NCI-H1105 treated with DMSO at 0.1 percent for 48 hours (cell line): ENCODE measurements at regions not wholly inside any gene's neighbourhood (a gene's known extent, or its start where the extent isn't known, plus 50 kb on each side); places are given as distances from the start of the nearest gene placed in this dataset.
"Not testable (repeated sequence)": the region's sequence is repeated elsewhere in the genome, so short reads cannot be mapped to it uniquely, and the experiment has no call there.

Experiments
- DNase-seq: peaks from one replicate; lab custom pipeline; 2025; lab: John Stamatoyannopoulos, UW

GRCh38 chr6:154637392-154637791 lies 95.8 kb upstream of the SCAF8 start:
- no peak for DNase-seq

DNA sequence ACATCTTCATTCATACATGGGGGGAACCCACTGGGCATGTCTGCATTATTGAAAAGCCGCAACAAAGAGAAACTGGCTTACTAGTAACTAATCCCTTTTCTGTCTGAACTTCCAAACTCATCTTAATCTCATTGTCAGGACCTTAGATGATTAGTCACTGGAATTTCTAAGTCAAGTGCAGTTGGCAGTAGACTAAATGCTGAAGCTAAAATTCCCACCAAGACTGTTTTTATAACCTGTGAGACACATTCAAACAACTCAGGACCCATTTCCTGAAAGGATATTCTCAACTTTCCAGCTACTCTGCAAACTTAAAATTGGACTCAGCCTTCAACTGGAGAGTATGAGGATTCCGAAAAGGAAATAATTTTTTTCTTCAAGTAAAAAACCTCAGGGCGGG lies 94.8 kb upstream of the SCAF8 start:
- no peak for DNase-seq

GRCh38 chr6:154639196-154639595 lies 94.0 kb upstream of the SCAF8 start:
- not testable (repeated sequence) for DNase-seq

- no peak for DNase-seq
These were observed 84.9 kb upstream of the SCAF8 start for GRCh38 chr6:154648188-154648887.

DNA sequence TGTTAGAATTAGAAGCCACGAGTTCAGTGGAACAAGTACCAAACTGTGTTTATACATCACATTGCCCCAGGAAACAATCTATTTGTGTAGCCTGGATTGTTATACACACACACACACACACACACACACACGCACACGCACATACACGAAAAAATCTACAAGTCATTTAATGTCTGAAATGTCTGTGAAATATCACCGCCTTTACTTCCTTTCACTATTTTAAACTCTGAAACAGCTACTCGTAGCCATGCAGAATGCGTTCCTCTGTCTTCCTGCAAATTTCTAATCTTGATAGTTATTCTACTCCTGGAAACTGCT lies 84.4 kb upstream of the SCAF8 start:
- no peak for DNase-seq

GRCh38 chr6:154649721-154650120 lies 83.5 kb upstream of the SCAF8 start:
- no peak for DNase-seq

DNA sequence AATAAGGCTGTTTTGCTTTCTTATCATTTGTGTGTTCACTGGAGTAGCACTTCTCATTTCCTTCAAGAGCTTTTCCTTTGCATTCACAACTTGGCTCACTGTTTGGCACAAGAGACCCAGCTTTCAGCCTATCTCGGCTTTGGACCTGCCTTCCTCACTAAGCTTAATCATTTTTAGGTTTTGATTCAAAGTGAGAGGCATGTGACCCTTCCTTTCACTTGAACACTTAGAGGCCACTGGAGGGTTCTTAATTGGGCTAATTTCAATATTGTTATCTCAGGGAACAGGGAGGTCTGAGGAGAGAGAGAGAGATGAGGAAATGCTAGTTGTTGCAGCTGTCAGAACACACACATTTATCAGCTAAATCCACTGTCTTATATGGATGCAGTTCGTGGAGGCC lies 82.9 kb upstream of the SCAF8 start:
- DNase-seq = peak; percentile 17

DNA sequence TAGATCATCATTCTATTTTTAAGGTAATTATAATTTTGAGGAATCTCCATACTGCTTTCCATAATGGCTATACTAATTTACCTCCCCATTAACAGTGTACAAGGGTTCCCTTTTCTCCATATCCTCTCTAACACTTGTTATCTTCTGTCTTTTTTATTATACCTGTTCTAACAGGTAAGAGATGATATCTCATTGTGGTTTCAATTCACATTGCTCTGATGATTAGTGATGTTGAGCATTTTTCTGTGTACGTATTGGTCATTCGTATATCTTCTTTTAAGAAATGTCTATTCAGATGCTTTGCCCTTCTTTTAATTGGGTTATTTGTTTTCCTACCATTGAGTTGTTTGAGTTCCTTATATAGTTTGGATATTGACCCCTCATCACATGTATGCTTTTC lies 81.6 kb upstream of the SCAF8 start:
- no peak for DNase-seq

DNA sequence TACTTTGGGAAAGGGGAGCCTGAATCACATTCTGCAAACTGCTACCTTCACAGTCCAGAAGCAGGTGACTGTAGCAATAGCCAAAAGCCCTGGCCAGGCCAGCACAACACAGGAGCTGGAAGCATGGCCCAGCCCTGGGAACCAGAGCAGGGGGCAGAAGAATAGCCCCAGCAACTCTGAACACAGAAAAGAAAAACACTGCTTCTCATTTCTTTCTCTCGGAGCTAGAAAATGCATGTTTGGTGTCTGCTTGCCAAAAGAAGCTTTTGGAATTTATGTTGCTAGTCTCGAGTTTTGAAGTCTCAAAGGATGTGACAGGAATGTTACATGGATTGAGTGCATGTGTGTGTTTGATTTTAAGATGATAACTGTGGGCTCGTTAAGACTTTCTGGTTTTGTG lies 79.8 kb upstream of the SCAF8 start:
- no peak for DNase-seq

GRCh38 chr6:154653853-154654252 lies 79.4 kb upstream of the SCAF8 start:
- no peak for DNase-seq

DNA sequence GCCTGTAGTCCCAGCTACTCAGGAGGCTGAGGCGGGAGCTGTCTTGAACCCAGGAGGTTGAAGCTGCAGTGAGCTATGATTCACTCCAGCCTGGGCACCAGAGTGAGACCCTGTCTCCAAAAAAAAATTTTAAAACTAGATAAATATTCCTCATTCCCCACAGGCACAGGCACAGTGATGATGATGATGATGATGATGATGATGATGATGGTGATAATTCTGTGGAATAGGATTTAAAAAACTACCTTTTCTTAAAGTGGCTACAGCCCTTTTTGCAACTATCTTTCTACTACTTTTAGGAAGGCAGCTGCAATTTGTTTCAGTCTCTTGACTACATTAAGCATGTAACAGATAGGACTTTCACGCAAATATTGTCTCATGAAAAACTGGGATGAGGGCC lies 76.6 kb upstream of the SCAF8 start:
- no peak for DNase-seq

- DNase-seq = no peak
These were observed 71.4 kb upstream of the SCAF8 start for GRCh38 chr6:154661768-154662167.

- no peak for DNase-seq
These were observed 68.9 kb upstream of the SCAF8 start for GRCh38 chr6:154664287-154664686.

GRCh38 chr6:154668156-154668555 lies 65.1 kb upstream of the SCAF8 start:
- DNase-seq = no peak

GRCh38 chr6:154672086-154672485 lies 61.1 kb upstream of the SCAF8 start:
- no peak for DNase-seq

DNA sequence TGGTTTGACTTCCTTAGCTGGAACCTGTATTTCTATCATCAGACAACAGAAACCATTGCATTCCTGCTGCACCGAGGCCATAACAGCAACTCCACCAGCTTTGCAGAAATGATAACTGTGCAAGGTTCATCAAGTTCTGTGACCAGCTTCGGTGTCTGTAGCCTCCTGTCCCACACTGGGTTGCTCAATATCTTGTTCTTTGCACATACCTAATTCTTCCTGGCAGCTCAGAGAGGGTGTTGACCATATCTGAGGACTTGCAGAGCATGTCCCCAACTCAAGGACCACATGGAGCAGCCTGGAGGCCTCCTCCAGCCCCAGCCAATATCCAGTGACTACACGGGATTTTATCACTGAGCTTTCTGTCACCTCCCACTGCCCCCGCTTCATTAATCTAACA lies 59.3 kb upstream of the SCAF8 start:
- no peak for DNase-seq

DNA sequence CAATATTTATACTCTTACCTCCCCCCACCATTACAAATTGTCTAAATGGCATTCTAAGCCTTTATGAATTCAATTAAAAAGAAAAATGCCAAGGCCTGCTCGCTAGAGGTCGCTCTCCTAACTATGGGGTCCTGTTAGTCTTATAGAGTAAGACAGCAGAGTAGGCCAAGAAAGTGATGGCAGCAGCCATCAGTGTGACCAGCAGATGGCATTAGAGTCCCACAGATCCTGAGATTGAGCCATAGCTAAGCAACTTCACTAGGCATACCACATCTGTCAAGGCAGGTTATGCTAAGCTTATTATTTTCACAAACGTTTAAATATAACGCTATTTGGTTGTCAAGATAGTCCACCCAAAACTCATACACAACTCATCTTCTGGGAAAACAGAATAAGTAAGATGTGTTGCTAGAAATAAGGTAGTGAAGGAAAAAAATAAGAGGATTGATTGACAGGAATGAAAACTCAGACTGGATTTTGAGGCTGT lies 57.6 kb upstream of the SCAF8 start:
- peak; percentile 96 for DNase-seq

DNA sequence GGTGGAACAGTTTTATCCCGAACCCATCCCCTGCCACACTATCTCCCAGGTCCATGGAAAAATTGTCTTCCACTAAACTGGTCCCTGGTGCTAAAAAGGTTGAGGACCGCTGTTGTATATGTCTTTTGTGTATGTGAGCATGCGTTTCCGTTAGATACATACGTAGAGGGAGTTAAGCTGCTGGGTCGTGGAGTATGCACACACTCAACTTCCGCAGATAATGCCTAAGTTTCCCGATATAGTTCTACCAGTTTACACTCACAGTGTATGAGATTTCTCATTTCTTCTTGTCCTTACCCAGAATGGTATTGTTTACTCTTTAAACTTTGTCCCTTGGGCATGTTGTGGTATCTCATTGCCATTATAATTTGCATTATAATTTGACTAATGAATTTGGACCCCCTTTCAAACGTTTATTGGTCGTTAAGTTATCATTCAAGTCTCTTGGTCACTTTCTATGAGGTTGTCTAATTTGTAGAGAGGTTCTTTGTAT lies 50.5 kb upstream of the SCAF8 start:
- DNase-seq = no peak
